PFSK-1 (cell line): ENCODE measurements at regions not wholly inside any gene's neighbourhood (a gene's known extent, or its start where the extent isn't known, plus 50 kb on each side); places are given as distances from the start of the nearest gene placed in this dataset.

ENCODE experiments used
- FOXP2 ChIP-seq: optimal IDR thresholded peaks from 2 replicates; pipeline ENCODE3; 2011; ENCODE audit warnings: borderline replicate concordance, control low read depth, inconsistent platforms; ENCODE audit not compliant: insufficient read depth; ENCODE audit errors: extremely low read length, extremely low read depth
- POLR2AphosphoS5 ChIP-seq: IDR thresholded peaks from 2 replicates; pipeline ENCODE4 v1.6.1; 2012; ENCODE audit warnings: low read depth, mild to moderate bottlenecking, control low read depth, low read length, moderate library complexity
- TF ChIP-seq, protein P1 (sequence below), 2 experiments: IDR thresholded peaks; 2 replicates each; pipeline versions ENCODE4 v1.6.1 to v1.8.0; 2011 to 2012; ENCODE audit warnings: low read depth in 2 of 2, low read length in 2 of 2, control low read depth in 1 of 2, inconsistent platforms in 1 of 2, mild to moderate bottlenecking in 1 of 2, moderate library complexity in 1 of 2; ENCODE audit not compliant: insufficient read depth in 1 of 2

DNA sequence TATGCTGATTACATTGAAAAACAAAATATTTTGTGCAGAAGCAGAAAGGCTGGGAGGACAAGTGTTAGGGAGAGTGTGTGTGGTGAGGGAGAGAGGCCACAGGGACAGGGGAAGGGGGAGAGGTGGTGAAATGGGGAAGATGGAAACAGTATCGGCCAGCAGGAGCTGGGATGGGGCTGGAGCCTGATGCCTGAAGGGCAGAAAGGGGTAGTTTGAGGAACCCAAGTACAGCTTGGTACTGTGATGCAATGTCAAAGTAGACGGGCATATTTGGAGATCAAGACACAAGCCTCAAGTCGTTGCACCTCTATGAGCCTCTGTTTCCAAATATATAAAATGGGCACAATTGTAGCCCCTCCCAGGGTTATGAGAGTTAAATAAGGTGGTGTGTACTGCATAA is 152.1 kb downstream of the LPIN1 start:
- TF ChIP-seq POLR2AphosphoS5 (no peak), FOXP2 (no peak)
- TF ChIP-seq, protein P1, sequence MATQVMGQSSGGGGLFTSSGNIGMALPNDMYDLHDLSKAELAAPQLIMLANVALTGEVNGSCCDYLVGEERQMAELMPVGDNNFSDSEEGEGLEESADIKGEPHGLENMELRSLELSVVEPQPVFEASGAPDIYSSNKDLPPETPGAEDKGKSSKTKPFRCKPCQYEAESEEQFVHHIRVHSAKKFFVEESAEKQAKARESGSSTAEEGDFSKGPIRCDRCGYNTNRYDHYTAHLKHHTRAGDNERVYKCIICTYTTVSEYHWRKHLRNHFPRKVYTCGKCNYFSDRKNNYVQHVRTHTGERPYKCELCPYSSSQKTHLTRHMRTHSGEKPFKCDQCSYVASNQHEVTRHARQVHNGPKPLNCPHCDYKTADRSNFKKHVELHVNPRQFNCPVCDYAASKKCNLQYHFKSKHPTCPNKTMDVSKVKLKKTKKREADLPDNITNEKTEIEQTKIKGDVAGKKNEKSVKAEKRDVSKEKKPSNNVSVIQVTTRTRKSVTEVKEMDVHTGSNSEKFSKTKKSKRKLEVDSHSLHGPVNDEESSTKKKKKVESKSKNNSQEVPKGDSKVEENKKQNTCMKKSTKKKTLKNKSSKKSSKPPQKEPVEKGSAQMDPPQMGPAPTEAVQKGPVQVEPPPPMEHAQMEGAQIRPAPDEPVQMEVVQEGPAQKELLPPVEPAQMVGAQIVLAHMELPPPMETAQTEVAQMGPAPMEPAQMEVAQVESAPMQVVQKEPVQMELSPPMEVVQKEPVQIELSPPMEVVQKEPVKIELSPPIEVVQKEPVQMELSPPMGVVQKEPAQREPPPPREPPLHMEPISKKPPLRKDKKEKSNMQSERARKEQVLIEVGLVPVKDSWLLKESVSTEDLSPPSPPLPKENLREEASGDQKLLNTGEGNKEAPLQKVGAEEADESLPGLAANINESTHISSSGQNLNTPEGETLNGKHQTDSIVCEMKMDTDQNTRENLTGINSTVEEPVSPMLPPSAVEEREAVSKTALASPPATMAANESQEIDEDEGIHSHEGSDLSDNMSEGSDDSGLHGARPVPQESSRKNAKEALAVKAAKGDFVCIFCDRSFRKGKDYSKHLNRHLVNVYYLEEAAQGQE (IDR thresholded peaks at IDR 0.05; ENCODE audit: insufficient read depth in 1 of 2, low read depth in 2 of 2, low read length in 2 of 2), result no peak
